Naive B cell (primary cell): ENCODE measurements at regions not wholly inside any gene's neighbourhood (a gene's known extent, or its start where the extent isn't known, plus 50 kb on each side); places are given as distances from the start of the nearest gene placed in this dataset.
A peak's percentile ranks its signal among the peaks of the same experiment; 100 is the strongest.

Source experiments
- ATAC-seq, 2 donors: fragments of 150-1000 bp; cut with Tn5 transposase; 2 replicates each; pipeline ENCODE4 v1.10.0; 2021; ENCODE audit warnings: low read depth in 2 of 2, mild to moderate bottlenecking in 2 of 2, moderate library complexity in 2 of 2
- DNase-seq: peaks from one replicate; pipeline ENCODE4 v3.0.0; 2022
- H3K27ac Mint-ChIP-seq, 6 donors: one replicate each; pipeline ENCODE4 v1.8.0; 2020 to 2022; ENCODE audit warnings: mild to moderate bottlenecking in 6 of 6, mixed read lengths in 6 of 6, moderate library complexity in 5 of 6, inconsistent platforms in 2 of 6
- H3K27me3 Mint-ChIP-seq, 3 donors: one replicate each; pipeline ENCODE4 v1.8.0; 2021 to 2022; ENCODE audit warnings: mixed read lengths in 3 of 3, mild to moderate bottlenecking in 1 of 3
- H3K36me3 Mint-ChIP-seq, 2 donors: one replicate each; pipeline ENCODE4 v1.8.0; 2020 to 2022; ENCODE audit warnings: mixed read lengths in 2 of 2, inconsistent platforms in 1 of 2, mild to moderate bottlenecking in 1 of 2
- H3K4me1 Mint-ChIP-seq, 3 donors: one replicate each; pipeline ENCODE4 v1.8.0; 2020 to 2022; ENCODE audit warnings: mixed read lengths in 3 of 3, inconsistent platforms in 1 of 3, mild to moderate bottlenecking in 1 of 3, moderate library complexity in 1 of 3
- H3K4me3 Mint-ChIP-seq, 8 donors: one replicate each; pipeline ENCODE4 v1.8.0; 2020 to 2022; ENCODE audit warnings: mild to moderate bottlenecking in 8 of 8, mixed read lengths in 8 of 8, moderate library complexity in 8 of 8, inconsistent platforms in 2 of 8
- H3K9me3 Mint-ChIP-seq, 7 donors: one replicate each; pipeline ENCODE4 v1.8.0; 2020 to 2022; ENCODE audit warnings: mixed read lengths in 7 of 7, mild to moderate bottlenecking in 5 of 7, inconsistent platforms in 2 of 7, moderate library complexity in 1 of 7

DNA sequence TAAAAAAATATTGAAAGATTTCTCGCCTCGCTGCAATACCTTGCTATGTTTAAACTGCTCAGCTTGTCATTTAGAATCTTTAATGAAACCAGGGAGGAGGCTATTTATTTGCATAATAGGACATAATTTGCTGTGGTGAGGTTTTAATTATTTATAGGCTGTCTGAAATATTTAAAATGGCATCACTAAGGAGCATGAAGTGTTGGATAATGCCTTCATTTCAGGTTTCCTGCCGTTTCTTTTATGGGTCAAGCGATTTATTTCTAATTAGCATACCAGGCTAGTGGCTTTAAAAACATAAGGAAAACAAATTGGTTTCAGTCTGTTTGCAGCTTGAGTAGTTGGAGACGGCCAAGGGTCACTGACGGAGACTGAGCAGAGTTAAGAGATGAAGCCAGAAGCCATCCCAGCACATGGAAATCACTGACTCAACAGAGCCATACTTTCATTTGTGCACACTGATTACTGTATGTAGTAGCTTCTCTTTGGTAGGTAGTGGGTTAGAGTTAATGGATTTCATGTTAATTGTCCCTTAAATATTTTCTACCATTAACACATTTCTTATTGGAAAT is 1962.4 kb upstream of the TENM3 start:
- Mint-ChIP-seq H3K9me3 (peaks cover 0 to 4% (median 0%) of the 10 kb centered on the region in 7 donors), H3K27ac (no peak overlapping the region), H3K4me1 (no peaks in the 10 kb centered on the region), H3K36me3 (no peaks in the 10 kb centered on the region), H3K4me3 (no peak overlapping the region), H3K27me3 (no peaks in the 10 kb centered on the region)
- DNase-seq: no peak
- ATAC-seq: no peak

DNA sequence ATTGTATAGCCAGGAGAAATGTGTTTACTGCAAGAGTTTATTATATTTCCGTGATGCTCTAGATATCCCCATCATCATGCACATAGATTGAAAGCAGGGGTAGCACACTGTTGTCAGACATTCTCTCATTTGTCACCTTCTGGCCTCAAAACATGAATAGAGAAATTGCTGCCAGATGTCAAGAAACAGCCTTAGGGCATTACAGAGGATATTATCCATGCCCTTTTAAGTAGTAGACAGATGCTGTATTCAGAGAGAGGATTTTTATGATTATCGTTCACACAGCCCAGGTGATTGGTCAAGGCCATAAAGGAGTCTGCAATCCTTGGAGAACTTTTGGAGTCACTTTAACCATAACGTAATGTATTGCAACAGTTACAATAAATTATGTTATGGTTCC is 1961.5 kb upstream of the TENM3 start:
- Mint-ChIP-seq H3K36me3 (no peaks in the 10 kb centered on the region), H3K9me3 (peaks cover 0 to 2% (median 0%) of the 10 kb centered on the region in 7 donors), H3K4me3 (no peak overlapping the region), H3K4me1 (no peaks in the 10 kb centered on the region), H3K27ac (no peak overlapping the region), H3K27me3 (no peaks in the 10 kb centered on the region)
- ATAC-seq (no peak), DNase-seq (no peak)

DNA sequence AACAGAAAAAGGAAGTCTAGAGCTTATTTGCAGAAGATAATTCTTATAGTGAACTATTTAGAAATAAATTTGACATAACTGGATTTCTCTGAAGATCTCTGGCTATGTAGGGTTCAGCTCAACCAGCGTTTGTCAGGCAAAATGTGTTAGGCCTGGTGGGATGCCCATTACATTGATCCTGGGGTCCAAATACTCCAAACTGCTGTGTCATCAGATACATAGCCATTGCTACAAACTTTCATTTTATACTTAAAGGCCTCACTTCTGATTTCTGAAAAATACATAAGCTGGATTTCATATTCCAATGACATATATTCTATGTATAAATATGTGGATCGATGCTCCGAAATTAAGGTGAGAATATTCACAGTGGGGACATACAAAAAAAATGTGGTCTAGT is 1958.9 kb upstream of the TENM3 start:
- Mint-ChIP-seq H3K36me3 (no peaks in the 10 kb centered on the region), H3K4me1 (no peaks in the 10 kb centered on the region), H3K27me3 (no peaks in the 10 kb centered on the region), H3K4me3 (no peak overlapping the region), H3K27ac (no peak overlapping the region), H3K9me3 (no peaks in the 10 kb centered on the region)
- ATAC-seq (no peak), DNase-seq (no peak)

DNA sequence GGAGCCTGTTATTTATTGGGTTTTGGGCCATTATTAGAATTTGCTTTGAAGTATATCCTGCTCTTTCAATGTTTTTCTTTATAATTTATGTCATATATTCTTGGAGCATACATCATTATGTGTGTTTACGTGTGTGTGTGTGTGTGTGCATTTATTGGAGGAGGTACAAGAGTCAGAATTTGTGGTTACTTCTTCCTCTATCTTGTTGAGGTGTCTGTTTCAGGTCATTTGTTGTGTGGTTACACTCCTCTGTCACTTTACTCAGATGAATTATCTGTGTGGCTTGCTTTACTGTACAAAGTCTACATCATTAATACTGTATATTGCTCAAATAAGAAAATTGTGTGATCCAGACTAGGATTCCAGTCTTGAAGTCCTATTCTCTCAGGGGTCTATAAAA is 1957.4 kb upstream of the TENM3 start:
- H3K4me1 Mint-ChIP-seq: no peaks in the 10 kb centered on the region
- DNase-seq: no peak
- H3K9me3 Mint-ChIP-seq: no peaks in the 10 kb centered on the region
- no peaks in the 10 kb centered on the region for H3K27me3 Mint-ChIP-seq
- no peaks in the 10 kb centered on the region for H3K36me3 Mint-ChIP-seq
- no peak for ATAC-seq
- no peak overlapping the region for H3K27ac Mint-ChIP-seq
- H3K4me3 Mint-ChIP-seq: no peak overlapping the region

DNA sequence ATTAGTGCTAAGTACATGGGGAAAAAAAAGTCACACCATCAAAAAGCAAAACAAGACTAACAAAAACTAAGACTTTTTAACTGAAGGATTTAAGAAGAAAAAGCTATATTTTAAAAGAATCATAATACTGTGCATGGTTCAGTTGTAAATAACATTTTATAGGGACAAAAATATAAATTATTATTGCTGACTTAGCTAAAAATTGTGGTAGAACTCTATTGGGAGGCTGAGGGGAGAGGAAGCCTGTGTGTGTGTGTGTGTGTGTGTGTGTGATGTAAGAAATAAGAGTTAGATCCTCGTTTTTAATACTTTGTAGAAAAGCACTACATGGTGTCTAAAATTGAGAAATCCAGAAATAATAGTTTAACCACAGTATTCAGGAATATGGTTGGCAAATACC is 1950.9 kb upstream of the TENM3 start:
- no peak overlapping the region for H3K27ac Mint-ChIP-seq
- no peaks in the 10 kb centered on the region for H3K9me3 Mint-ChIP-seq
- H3K4me1 Mint-ChIP-seq: peaks cover 0 to 3% (median 0%) of the 10 kb centered on the region in 3 donors
- no peak overlapping the region for H3K4me3 Mint-ChIP-seq
- H3K27me3 Mint-ChIP-seq: no peaks in the 10 kb centered on the region
- no peak for DNase-seq
- no peak for ATAC-seq
- H3K36me3 Mint-ChIP-seq: no peaks in the 10 kb centered on the region

DNA sequence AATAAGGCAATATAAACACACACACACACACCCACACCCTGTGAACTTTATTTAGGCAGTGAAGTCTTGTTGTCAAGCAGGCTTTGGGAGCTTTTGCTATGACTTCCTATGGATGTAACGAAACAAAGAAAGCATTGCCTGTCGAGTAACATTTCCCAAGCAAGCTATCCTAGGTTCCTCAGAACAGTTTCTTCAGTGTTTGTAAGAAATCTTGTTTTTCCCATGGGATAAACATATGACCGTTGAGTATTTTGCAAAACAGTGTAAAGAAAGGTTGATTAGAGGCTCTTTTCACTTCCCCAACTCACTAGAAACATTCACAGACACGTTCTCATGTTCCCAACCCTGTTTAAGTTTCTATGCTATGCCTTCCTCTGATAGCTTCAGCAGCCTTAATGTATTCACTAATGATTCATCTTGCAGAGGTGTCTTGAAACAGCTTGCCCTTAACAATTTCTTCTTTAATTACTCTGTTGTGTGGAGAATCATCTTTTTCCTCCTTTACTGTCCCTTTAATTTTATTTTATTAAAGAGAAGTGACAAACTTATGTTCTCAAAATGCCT is 1947.1 kb upstream of the TENM3 start:
- no peak for ATAC-seq
- peaks cover 0 to 3% (median 0%) of the 10 kb centered on the region in 7 donors for H3K9me3 Mint-ChIP-seq
- H3K27me3 Mint-ChIP-seq: no peaks in the 10 kb centered on the region
- no peaks in the 10 kb centered on the region for H3K36me3 Mint-ChIP-seq
- no peak overlapping the region for H3K4me3 Mint-ChIP-seq
- no peak overlapping the region for H3K27ac Mint-ChIP-seq
- peaks cover 0 to 3% (median 0%) of the 10 kb centered on the region in 3 donors for H3K4me1 Mint-ChIP-seq
- no peak for DNase-seq

DNA sequence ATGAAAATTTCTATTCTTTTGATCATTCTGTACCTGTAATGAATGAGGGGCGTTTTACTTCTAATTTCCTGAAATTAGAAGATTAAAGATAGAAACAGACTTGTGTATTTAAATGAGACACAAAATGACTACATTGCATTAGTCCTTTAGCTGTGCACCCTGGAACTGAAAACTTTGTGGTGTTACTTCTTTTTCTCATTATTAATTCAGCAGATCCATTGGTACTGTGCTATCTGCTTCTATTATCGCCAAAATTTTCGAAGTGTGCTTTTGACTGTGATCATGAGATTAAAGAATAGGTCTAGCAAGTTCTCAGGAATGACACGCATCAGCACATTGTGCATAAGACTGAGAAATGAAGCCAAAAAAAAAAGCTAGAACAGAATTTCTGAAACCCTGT is 1938.9 kb upstream of the TENM3 start:
- Mint-ChIP-seq H3K27ac (no peak overlapping the region), H3K4me3 (no peak overlapping the region), H3K27me3 (no peaks in the 10 kb centered on the region), H3K36me3 (no peaks in the 10 kb centered on the region), H3K4me1 (no peaks in the 10 kb centered on the region), H3K9me3 (peaks cover 0 to 4% (median 0%) of the 10 kb centered on the region in 7 donors)
- ATAC-seq: no peak
- DNase-seq: no peak

DNA sequence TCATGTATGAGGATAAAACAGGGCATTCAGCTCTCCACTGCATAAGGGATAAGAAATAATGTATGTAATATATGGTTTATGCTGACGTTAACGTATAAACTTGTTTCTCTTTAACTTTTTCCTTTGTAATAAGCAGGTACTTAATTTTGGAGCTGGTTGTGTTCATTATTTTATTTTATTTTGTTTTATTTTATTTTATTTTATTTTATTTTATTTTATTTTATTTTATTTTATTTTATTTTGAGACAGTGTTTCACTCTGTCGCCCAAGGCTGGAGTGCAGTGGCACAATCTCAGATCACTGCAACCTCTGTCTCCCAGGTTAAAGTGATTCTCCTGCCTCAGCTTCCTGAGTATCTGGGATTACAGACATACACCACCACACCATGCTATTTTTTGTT is 1932.6 kb upstream of the TENM3 start:
- ATAC-seq (no peak), DNase-seq (no peak)
- Mint-ChIP-seq H3K4me3 (no peak overlapping the region), H3K4me1 (peaks cover 0 to 11% (median 5%) of the 10 kb centered on the region in 3 donors), H3K9me3 (peaks cover 0 to 4% (median 0%) of the 10 kb centered on the region in 7 donors), H3K27ac (peak overlapping the region in 1 of 6 donors; percentile 60), H3K27me3 (no peaks in the 10 kb centered on the region), H3K36me3 (no peaks in the 10 kb centered on the region)

DNA sequence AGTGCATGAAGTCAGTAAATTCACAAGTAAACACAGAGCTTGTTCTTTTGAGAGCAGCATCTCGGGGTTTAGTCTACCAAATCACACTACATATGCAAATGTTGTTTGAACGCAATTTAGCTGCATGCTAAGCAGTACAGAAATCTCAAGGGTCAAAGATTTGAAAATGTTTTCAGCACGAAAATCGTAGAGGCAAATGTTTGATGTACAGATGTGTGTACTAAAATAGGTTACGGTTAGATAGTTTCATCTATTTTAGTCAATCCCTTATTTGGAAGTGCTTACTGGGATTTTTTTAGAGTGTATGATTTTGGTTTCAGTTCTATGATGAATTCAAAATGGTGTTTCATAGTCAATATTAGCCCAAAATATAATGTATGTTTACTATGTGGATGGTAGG is 1928.2 kb upstream of the TENM3 start:
- DNase-seq (peak; percentile 11), ATAC-seq (peak; percentile 42 to 52)
- no peaks in the 10 kb centered on the region for H3K9me3 Mint-ChIP-seq
- H3K4me1 Mint-ChIP-seq: peaks cover 0 to 11% (median 5%) of the 10 kb centered on the region in 3 donors
- peak overlapping the region in 5 of 6 donors; percentile 0 to 39 (median 16) for H3K27ac Mint-ChIP-seq
- H3K27me3 Mint-ChIP-seq: no peaks in the 10 kb centered on the region
- no peaks in the 10 kb centered on the region for H3K36me3 Mint-ChIP-seq
- H3K4me3 Mint-ChIP-seq: peak overlapping the region; percentile 17 to 79 (median 67)

DNA sequence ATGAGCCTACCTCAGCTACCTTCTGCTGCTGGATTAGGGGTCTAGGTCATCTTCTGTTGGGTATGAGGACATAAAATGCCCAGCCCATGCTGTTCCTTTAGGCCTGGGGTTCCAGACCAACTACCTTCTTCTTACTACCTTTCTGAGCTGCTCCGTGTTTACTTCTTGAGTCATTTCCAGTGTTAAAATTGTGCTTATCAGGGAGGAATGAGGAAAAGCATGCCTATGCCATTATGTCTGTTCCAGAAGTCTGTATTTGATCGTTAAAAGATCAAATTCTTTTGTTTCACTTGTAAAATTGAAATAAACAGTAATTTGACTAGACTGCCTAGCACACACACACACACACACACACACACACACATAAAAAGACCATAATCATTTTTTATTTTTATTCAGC is 1912.7 kb upstream of the TENM3 start:
- Mint-ChIP-seq H3K27me3 (no peaks in the 10 kb centered on the region), H3K4me1 (peaks cover 0 to 2% (median 0%) of the 10 kb centered on the region in 3 donors), H3K27ac (no peak overlapping the region), H3K36me3 (no peaks in the 10 kb centered on the region), H3K9me3 (no peaks in the 10 kb centered on the region), H3K4me3 (no peak overlapping the region)
- ATAC-seq (no peak), DNase-seq (no peak)

DNA sequence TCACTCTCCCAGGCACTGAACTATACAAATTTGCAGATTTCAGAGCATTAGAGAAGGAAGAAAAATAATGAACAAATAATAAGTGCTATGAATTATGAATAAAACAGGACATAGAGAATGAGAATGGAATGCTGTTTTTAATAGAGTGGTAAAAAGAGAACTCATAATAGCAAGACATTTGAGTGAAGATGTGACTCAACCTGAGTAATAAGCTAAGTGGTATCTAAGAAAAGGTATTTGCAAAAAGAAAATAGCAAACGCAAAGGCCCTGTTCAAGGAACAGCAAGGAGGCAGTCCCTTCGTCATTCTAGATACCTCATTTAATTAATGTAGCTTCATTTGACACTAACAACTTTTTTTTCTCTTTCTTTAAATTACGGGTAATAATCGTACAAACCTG is 1910.0 kb upstream of the TENM3 start:
- H3K4me1 Mint-ChIP-seq: peaks cover 0 to 2% (median 0%) of the 10 kb centered on the region in 3 donors
- DNase-seq (no peak), ATAC-seq (no peak)
- H3K4me3 Mint-ChIP-seq: no peak overlapping the region
- H3K27me3 Mint-ChIP-seq: no peaks in the 10 kb centered on the region
- no peaks in the 10 kb centered on the region for H3K36me3 Mint-ChIP-seq
- no peaks in the 10 kb centered on the region for H3K9me3 Mint-ChIP-seq
- no peak overlapping the region for H3K27ac Mint-ChIP-seq

DNA sequence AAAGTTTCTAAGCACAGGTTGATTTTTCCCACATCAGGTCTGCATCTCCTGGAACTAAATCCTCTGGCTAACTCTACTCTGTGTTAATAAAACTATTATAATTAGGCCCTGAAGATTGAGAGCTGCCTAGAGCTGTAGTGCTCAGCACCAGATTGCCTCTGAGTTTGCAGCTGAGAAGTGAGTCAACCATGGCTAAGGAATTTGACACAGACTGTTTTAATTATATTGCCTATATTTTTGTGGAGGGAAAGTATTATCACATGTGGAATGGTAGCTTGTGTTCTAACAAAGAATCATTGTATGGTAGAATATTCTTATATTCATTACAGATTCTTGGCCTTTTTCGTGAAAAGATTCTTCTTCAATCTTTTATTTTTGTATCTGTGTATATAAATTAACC is 1907.6 kb upstream of the TENM3 start:
- H3K4me1 Mint-ChIP-seq: peaks cover 0 to 2% (median 0%) of the 10 kb centered on the region in 3 donors
- no peaks in the 10 kb centered on the region for H3K27me3 Mint-ChIP-seq
- H3K9me3 Mint-ChIP-seq: no peaks in the 10 kb centered on the region
- H3K4me3 Mint-ChIP-seq: no peak overlapping the region
- H3K27ac Mint-ChIP-seq: no peak overlapping the region
- ATAC-seq (no peak), DNase-seq (no peak)
- H3K36me3 Mint-ChIP-seq: no peaks in the 10 kb centered on the region

DNA sequence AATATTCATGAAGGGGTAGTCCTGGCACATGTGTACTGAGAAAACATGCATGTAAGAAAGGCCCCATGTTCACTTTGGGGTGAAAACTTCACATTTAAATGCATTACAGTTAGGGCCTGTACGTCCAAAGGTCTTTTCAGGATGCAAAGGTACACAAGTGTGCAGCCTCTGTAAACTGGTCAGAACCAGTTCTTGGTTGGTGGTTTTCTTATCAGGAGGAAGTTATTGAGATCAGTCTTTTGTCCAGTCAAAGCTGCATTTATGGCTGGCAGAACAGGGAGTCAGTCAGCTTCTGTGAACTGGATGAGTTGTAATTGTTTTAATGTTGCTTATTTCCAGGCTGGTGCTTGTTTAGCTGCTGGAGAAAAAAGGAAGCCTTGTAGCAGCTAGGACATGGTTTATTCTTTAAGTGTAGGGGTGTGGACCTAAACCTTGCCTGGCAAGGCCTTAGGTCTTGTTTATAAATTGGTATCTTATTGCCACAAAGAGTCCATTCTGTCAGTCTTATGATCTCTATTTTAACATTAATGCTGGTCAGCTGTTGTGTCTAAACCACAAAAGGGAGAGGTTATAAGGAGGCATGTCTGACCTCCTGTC is 1906.6 kb upstream of the TENM3 start:
- no peaks in the 10 kb centered on the region for H3K27me3 Mint-ChIP-seq
- no peak for ATAC-seq
- H3K36me3 Mint-ChIP-seq: no peaks in the 10 kb centered on the region
- H3K4me1 Mint-ChIP-seq: peaks cover 0 to 2% (median 0%) of the 10 kb centered on the region in 3 donors
- no peak overlapping the region for H3K27ac Mint-ChIP-seq
- no peaks in the 10 kb centered on the region for H3K9me3 Mint-ChIP-seq
- H3K4me3 Mint-ChIP-seq: no peak overlapping the region
- no peak for DNase-seq

DNA sequence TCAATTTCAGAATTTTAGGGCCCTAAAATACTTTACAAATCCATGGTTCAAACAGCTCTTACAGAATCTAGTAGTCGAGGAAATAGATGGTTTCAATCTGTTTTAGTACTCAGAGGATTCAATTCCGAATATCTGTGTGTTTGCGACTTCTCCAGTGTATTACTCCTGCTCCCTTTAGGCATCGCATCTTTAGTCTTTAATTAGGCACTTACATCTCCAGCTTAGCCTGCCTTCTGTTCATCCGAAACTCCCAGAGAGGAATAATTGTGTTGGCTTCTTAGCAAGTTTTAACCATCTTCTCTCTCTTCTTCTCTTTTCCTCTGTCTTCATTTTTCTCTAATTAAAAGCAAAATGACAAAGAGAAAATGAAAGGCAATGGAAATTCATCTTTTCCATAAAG is 1901.3 kb upstream of the TENM3 start:
- H3K36me3 Mint-ChIP-seq: no peaks in the 10 kb centered on the region
- H3K27ac Mint-ChIP-seq: no peak overlapping the region
- no peak overlapping the region for H3K4me3 Mint-ChIP-seq

More for the DNA sequence above, 1901.3 kb upstream of the TENM3 start:
- Mint-ChIP-seq H3K4me1 (no peaks in the 10 kb centered on the region), H3K9me3 (no peaks in the 10 kb centered on the region), H3K27me3 (no peaks in the 10 kb centered on the region)
- DNase-seq (no peak), ATAC-seq (no peak)
